GM13976 (cell line): ENCODE measurements at regions not wholly inside any gene's neighbourhood (a gene's known extent, or its start where the extent isn't known, plus 50 kb on each side); places are given as distances from the start of the nearest gene placed in this dataset.

Experiments used
- DNase-seq: peaks from one replicate; pipeline ENCODE4 v3.0.0; 2012; ENCODE audit warnings: low spot score
- in situ Hi-C: fragments of 300-500 bp; cut with MboI; formaldehyde crosslinking; loops from one replicate; pipeline ENCODE4 v1.12.0; 2022; ENCODE audit warnings: low sequenced_read_pairs, mixed read lengths, inconsistent platforms; ENCODE audit not compliant: unreplicated experiment
- TF ChIP-seq, protein P1 (sequence below): IDR thresholded peaks from 2 replicates; pipeline ENCODE4 v1.5.1; 2012; ENCODE audit warnings: borderline replicate concordance, mild to moderate bottlenecking; ENCODE audit not compliant: insufficient read depth; ENCODE audit errors: extremely low read depth, missing control alignments, control extremely low read depth

DNA sequence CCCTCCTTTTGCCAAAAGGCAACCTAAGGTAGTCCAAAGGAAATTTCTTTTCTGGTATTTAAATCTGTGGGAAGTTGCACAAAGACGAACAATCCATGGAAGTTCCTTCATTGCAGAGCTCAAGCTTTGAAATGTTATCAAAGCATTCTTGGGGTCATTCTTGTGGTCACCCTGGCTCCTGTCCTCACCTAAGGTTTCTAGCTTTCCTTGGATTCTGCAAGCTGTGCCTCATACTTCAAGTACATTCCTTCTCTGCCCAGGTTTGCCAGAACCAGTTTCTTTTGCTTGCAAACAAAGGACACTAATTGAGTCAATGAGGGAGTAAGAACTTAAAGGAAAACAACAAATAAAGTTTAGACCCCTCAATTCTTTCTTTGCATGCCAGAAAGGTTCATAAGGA, 329.8 kb upstream of the PDZRN3 start:
- DNase-seq: no peak
- in situ Hi-C loops: no loop called here
- TF ChIP-seq, protein P1, sequence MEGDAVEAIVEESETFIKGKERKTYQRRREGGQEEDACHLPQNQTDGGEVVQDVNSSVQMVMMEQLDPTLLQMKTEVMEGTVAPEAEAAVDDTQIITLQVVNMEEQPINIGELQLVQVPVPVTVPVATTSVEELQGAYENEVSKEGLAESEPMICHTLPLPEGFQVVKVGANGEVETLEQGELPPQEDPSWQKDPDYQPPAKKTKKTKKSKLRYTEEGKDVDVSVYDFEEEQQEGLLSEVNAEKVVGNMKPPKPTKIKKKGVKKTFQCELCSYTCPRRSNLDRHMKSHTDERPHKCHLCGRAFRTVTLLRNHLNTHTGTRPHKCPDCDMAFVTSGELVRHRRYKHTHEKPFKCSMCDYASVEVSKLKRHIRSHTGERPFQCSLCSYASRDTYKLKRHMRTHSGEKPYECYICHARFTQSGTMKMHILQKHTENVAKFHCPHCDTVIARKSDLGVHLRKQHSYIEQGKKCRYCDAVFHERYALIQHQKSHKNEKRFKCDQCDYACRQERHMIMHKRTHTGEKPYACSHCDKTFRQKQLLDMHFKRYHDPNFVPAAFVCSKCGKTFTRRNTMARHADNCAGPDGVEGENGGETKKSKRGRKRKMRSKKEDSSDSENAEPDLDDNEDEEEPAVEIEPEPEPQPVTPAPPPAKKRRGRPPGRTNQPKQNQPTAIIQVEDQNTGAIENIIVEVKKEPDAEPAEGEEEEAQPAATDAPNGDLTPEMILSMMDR: no peak

DNA sequence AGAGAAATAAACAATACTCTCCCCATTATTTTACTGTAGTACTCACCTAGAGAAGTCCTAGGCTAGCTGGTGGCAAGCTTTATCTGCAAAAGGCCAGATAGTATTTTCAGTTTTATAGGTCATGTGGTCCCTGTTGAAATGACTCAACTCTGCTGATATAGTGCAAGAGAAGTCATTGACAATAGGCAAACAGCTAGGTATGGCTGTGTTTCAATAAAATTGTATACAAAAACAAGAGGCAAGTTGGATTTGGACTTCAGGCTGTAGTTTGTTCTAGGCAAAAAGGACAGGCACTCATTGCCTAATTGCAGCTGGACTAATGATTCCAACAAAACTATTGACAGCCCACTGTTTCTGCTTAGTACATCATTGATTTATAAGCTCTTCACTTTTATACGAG, 328.0 kb upstream of the PDZRN3 start:
- DNase-seq: no peak
- TF ChIP-seq, protein P1: no peak
- in situ Hi-C loops: no loop called here

DNA sequence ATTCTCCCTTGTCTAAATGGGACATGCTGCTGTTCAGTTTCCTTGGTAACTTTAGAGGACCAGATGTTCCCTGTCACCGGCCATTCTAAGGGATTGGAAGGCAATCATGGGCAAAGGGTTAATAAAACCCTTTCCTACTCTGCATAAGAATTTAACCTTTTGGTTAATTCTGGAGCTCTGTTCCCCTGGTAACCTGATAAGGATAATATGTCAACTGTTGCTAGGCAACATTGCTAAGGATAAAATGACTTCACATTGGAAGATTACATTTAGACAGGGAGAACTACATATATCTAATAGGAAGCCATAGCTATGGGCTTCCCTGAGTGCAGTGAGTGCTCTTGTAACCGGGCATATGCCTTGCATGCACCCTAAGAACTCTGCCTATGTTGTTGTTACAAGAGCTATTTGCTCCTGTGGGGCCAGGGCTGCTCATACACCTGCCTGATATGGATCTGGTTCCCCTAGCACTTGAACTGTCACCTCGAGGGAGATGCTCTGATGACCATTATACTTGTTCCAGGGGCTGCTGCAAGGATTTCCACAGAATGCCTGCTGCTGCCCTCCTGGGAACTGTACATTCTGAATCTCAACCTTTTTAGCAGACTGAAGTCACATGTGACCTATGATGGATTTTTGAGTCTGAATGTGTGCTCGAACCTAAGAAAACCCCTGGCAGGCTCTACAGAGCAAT, 326.3 kb upstream of the PDZRN3 start:
- in situ Hi-C loops: no loop called here
- DNase-seq: no peak
- TF ChIP-seq, protein P1: no peak

DNA sequence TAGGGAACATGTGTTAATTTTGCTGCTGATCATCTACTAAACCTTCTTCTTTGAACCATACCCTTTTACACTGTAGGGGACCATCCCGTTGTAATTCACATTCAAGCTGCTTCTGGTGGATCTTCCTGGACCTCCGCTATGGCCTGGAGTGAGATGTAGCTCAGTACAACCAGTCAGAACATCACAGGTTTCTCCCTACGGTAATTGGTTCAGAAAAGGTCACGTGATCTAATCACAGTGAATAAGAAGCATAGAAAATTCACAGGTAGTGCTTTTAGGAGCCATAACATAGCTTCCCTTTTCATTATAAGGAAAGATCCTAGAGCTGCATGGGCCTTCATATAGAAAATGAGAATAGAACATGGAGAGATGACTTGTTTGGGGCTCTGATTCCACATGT, 320.8 kb upstream of the PDZRN3 start:
- in situ Hi-C loops: no loop called here
- TF ChIP-seq, protein P1: no peak
- no peak for DNase-seq

DNA sequence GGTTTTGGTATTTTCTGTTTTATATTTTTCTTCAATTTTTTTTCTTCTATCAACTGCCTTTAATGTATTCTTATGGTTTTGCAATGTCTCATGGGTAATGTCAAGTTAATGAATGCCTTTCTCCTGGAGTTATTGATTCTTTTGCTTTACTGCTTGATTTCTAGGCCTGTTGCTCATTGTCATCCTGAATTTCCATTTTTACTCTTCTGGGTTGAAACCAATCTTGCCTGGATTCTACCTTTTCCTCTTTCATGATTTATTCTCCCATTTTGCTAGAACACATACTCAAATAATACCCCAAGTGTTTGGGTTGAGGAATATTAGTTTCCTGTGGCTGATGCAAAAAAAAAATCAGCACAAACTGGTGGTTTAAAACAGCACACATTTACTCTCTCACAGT, 315.2 kb upstream of the PDZRN3 start:
- in situ Hi-C loops: no loop called here
- TF ChIP-seq, protein P1: no peak
- DNase-seq: no peak

DNA sequence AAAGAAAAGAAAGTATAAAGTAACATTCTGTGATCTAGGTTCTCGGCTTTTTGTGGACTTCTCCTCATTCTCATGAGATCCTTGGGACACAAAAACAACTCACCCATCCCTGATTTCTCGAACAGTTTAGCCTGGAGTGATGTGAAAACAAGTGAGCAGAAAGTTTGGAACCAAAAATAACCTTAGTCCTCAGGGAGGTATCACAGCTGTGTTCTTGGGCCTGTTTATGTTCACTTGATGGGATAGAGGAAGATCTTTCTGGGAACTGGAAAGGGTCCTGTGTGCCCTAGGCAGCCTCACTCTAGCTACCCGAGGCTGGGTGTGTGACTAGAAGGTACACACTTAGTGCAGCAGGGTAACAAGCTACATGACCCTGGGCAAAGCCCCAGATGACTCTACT, 308.8 kb upstream of the PDZRN3 start:
- DNase-seq: no peak
- in situ Hi-C loops: no loop called here
- TF ChIP-seq, protein P1: no peak
